Adrenal gland (tissue), 9 donors: ENCODE measurements at regions not wholly inside any gene's neighbourhood (a gene's known extent, or its start where the extent isn't known, plus 50 kb on each side); places are given as distances from the start of the nearest gene placed in this dataset.

Experiments used
- DNase-seq, 7 donors: peaks; one replicate each; pipeline ENCODE4 v3.0.0-alpha.2; 2019 to 2020
- H3K27ac ChIP-seq, 5 donors: fragments of 200-600 bp; sonication (generic) in 4 of 5; 1 replicate in 3 of 5; 2 replicates in 2 of 5; pipeline versions ENCODE4 v1.5.1 to v1.8.0; 2016 to 2020; ENCODE audit warnings: mild to moderate bottlenecking in 1 of 5
- H3K27me3 ChIP-seq: fragments of 200-600 bp; 2 replicates; pipeline ENCODE4 v1.8.0; 2021
- H3K36me3 ChIP-seq, 2 donors: fragments of 200-600 bp; replicated peaks in 1 of 2; 1 replicate in 1 of 2; 2 replicates in 1 of 2; pipeline versions ENCODE4 v1.5.1 to v1.8.0; 2018 to 2022
- H3K4me1 ChIP-seq, 2 donors: fragments of 200-600 bp; replicated peaks in 1 of 2; 1 replicate in 1 of 2; 2 replicates in 1 of 2; pipeline versions ENCODE4 v1.5.1 to v1.8.0; 2018 to 2021
- H3K4me3 ChIP-seq, 4 donors: fragments of 200-600 bp; sonication (generic) in 3 of 4; one replicate each; pipeline ENCODE4 v1.5.1; 2016 to 2018
- H3K9me3 ChIP-seq, 3 donors: fragments of 200-600 bp; sonication (generic) in 1 of 3; replicated peaks in 1 of 3; 1 replicate in 2 of 3; 2 replicates in 1 of 3; pipeline versions ENCODE4 v1.5.1 to v1.8.0; 2016 to 2021
- POLR2A ChIP-seq, 2 donors: fragments of 450-650 bp; IDR thresholded peaks; one replicate each; pipeline ENCODE4 v1.6.1; 2017; ENCODE audit warnings: antibody characterized with exemption in 2 of 2, mild to moderate bottlenecking in 2 of 2, moderate library complexity in 1 of 2
- WGBS, 4 donors: extraction: QIAGEN DNeasy Blood & Tissue Kit in 2 of 4; methylation state at CpG; one replicate each; pipeline versions ENCODE4 v1.1.5 to v1.1.7; 2013 to 2017; 5-methylcytosine and 5-hydroxymethylcytosine counted together
- intact Hi-C, 2 donors: fragments of 100-400 bp; cut with DNase I; formaldehyde crosslinking; loops; one replicate each; pipeline versions ENCODE4 v1.14.1 to v1.15.0; 2022 to 2023
- TF ChIP-seq, protein P1 (sequence below), 6 experiments: fragments of 450-650 bp in 4 of 6; fragments of 200-600 bp in 2 of 6; sonication (generic) in 1 of 6; IDR thresholded peaks; 1 replicate in 5 of 6; 2 replicates in 1 of 6; pipeline versions ENCODE4 v1.5.1 to v1.8.0; 2016 to 2021; ENCODE audit warnings: antibody characterized with exemption in 6 of 6, mild to moderate bottlenecking in 2 of 6, moderate library complexity in 1 of 6
- donor health status: healthy with polysubstance abuse.
- donor health status: Bipolar disorder and iron deficiency.
- donor health status: DM: yes; HTN: yes; CAD: no.
- donor health status: DM: no; HTN: no; CAD: no.
- donor health status: DM: no; HTN: no; CAD: no.

- intact Hi-C loops: no loop called here
- H3K27ac ChIP-seq: no peak overlapping the region
- no peaks in the 10 kb centered on the region for H3K9me3 ChIP-seq
- H3K4me1 ChIP-seq: no peaks in the 10 kb centered on the region
- TF ChIP-seq, protein P1, sequence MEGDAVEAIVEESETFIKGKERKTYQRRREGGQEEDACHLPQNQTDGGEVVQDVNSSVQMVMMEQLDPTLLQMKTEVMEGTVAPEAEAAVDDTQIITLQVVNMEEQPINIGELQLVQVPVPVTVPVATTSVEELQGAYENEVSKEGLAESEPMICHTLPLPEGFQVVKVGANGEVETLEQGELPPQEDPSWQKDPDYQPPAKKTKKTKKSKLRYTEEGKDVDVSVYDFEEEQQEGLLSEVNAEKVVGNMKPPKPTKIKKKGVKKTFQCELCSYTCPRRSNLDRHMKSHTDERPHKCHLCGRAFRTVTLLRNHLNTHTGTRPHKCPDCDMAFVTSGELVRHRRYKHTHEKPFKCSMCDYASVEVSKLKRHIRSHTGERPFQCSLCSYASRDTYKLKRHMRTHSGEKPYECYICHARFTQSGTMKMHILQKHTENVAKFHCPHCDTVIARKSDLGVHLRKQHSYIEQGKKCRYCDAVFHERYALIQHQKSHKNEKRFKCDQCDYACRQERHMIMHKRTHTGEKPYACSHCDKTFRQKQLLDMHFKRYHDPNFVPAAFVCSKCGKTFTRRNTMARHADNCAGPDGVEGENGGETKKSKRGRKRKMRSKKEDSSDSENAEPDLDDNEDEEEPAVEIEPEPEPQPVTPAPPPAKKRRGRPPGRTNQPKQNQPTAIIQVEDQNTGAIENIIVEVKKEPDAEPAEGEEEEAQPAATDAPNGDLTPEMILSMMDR (IDR thresholded peaks at IDR 0.05): no peak
- no peak for TF ChIP-seq POLR2A (IDR thresholded peaks at IDR 0.05)
- 80 to 91% (median 90%) methylated on average over 4 of the region's 4 CpGs for WGBS, 4 donors
- no peaks in the 10 kb centered on the region for H3K36me3 ChIP-seq
- H3K4me3 ChIP-seq: no peak overlapping the region
- DNase-seq: no peak
- H3K27me3 ChIP-seq: no peaks in the 10 kb centered on the region
These were observed 344.9 kb downstream of the CPS1 start for GRCh38 chr2:210901326-210901725.

DNA sequence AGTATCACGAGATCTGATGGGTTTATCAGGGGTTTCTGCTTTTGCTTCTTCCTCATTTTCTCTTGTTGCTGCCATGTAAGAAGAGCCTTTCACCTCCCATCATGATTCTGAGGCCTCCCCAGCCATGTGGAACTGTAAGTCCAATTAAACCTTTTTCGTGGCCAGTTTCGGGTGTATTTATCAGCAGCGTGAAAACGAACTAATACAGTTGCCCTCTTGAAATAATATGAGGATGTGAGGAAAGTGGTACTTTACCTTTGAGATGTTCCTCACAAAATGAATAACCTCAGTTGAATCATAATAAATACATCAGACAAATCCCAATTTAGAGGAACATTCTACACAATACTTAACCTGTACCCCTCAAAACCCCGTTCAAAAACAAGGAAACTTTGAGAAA lies 356.4 kb downstream of the CPS1 start:
- H3K27me3 ChIP-seq: no peaks in the 10 kb centered on the region
- H3K27ac ChIP-seq: no peak overlapping the region
- intact Hi-C loops: no loop called here
- DNase-seq: no peak
- no peaks in the 10 kb centered on the region for H3K4me1 ChIP-seq
- 77 to 81% (median 81%) methylated on average over 6 of the region's 6 CpGs for WGBS, 4 donors
- H3K4me3 ChIP-seq: no peak overlapping the region
- no peaks in the 10 kb centered on the region for H3K9me3 ChIP-seq
- TF ChIP-seq, protein P1 (IDR thresholded peaks at IDR 0.05): no peak
- TF ChIP-seq POLR2A (IDR thresholded peaks at IDR 0.05): no peak
- H3K36me3 ChIP-seq: no peaks in the 10 kb centered on the region

- 36 to 66% (median 50%) methylated on average over 2 of the region's 2 CpGs for WGBS, 4 donors
- Histone ChIP-seq H3K4me3 (no peak overlapping the region), H3K36me3 (no peaks in the 10 kb centered on the region), H3K9me3 (no peaks in the 10 kb centered on the region), H3K27ac (no peak overlapping the region), H3K4me1 (no peaks in the 10 kb centered on the region), H3K27me3 (no peaks in the 10 kb centered on the region)
- DNase-seq: no peak
- intact Hi-C loops: no loop called here
- TF ChIP-seq, protein P1 (IDR thresholded peaks at IDR 0.05): no peak
- no peak for TF ChIP-seq POLR2A (IDR thresholded peaks at IDR 0.05)
These were observed 357.1 kb downstream of the CPS1 start for GRCh38 chr2:210913461-210913860.

DNA sequence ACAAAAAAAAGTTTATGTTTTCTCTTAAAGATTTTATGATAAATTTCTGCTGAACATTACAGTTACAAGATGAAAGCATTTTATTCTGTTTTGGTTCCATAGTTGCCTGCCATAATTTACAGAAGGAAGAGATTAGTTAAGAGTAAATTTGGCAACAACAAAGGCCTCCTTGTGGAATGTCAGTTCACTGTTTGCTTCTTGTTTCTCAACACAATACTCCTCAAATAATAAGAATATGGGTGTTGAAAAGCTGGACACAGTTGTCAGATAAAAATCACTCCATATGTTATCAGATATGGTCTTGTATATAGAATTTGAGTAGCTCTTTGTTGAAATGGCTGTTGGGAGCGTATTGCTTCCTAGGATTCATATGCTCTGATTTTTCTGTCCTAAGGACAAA lies 359.5 kb downstream of the CPS1 start:
- intact Hi-C loops: no loop called here
- 74 to 88% (median 80%) methylated on average over 1 of the region's 1 CpG for WGBS, 4 donors
- Histone ChIP-seq H3K27me3 (no peaks in the 10 kb centered on the region), H3K4me3 (no peak overlapping the region), H3K27ac (no peak overlapping the region), H3K9me3 (no peaks in the 10 kb centered on the region), H3K4me1 (no peaks in the 10 kb centered on the region), H3K36me3 (no peaks in the 10 kb centered on the region)
- no peak for DNase-seq
- TF ChIP-seq, protein P1 (IDR thresholded peaks at IDR 0.05): no peak
- no peak for TF ChIP-seq POLR2A (IDR thresholded peaks at IDR 0.05)
